ENCODE measurements at regions not wholly inside any gene's neighbourhood (a gene's known extent, or its start where the extent isn't known, plus 50 kb on each side); places are given as distances from the start of the nearest gene placed in this dataset.

- DNase-seq, result no peak
These were observed 52.3 kb upstream of the SNTG2 start for GRCh38 chr2:898319-898718.

- no peak for DNase-seq
These were observed 53.6 kb upstream of the SNTG2 start for GRCh38 chr2:897091-897490.

- DNase-seq, result no peak
These were observed 57.3 kb upstream of the SNTG2 start for GRCh38 chr2:893311-893710.

- no peak for DNase-seq
These were observed 57.8 kb upstream of the SNTG2 start for GRCh38 chr2:892892-893291.

- no peak for DNase-seq
These were observed 58.2 kb upstream of the SNTG2 start for GRCh38 chr2:892401-892800.

- no peak for DNase-seq
These were observed 58.9 kb upstream of the SNTG2 start for GRCh38 chr2:891734-892133.

- no peak for DNase-seq
These were observed 59.9 kb upstream of the SNTG2 start for GRCh38 chr2:890791-891190.

GRCh38 chr2:890214-890613 lies 60.4 kb upstream of the SNTG2 start:
- DNase-seq, result no peak

GRCh38 chr2:888906-889566 lies 61.6 kb upstream of the SNTG2 start:
- no peak for DNase-seq

- no peak for DNase-seq
These were observed 62.3 kb upstream of the SNTG2 start for GRCh38 chr2:888211-888801.

- no peak for DNase-seq
These were observed 63.0 kb upstream of the SNTG2 start for GRCh38 chr2:887639-888038.

GRCh38 chr2:886072-887022 lies 64.3 kb upstream of the SNTG2 start:
- DNase-seq, result no peak

- DNase-seq, result no peak
These were observed 65.2 kb upstream of the SNTG2 start for GRCh38 chr2:885230-886071.

- DNase-seq, result no peak
These were observed 66.6 kb upstream of the SNTG2 start for GRCh38 chr2:883803-884748.

- DNase-seq, result no peak
These were observed 67.3 kb upstream of the SNTG2 start for GRCh38 chr2:883260-883802.

GRCh38 chr2:881204-881918 lies 69.3 kb upstream of the SNTG2 start:
- no peak for DNase-seq

- DNase-seq, result no peak
These were observed 70.3 kb upstream of the SNTG2 start for GRCh38 chr2:880201-880970.

- no peak for DNase-seq
These were observed 71.1 kb upstream of the SNTG2 start for GRCh38 chr2:879540-879939.

GRCh38 chr2:878245-878930 lies 72.3 kb upstream of the SNTG2 start:
- no peak for DNase-seq
